CD14-positive monocyte (primary cell): ENCODE measurements at regions not wholly inside any gene's neighbourhood (a gene's known extent, or its start where the extent isn't known, plus 50 kb on each side); places are given as distances from the start of the nearest gene placed in this dataset.

Experiments
- DNase-seq, 3 donors: peaks; one replicate each; pipeline ENCODE4 v3.0.0-alpha.2; 2011 to 2022
- H2AFZ ChIP-seq: 2 replicates; pipeline ENCODE4 v1.6.0; 2012; ENCODE audit warnings: mild to moderate bottlenecking, low read depth, low read length, inconsistent platforms; ENCODE audit not compliant: insufficient read depth, poor library complexity, severe bottlenecking
- H3K27ac ChIP-seq, 2 donors: 1 replicate in 1 of 2; 2 replicates in 1 of 2; pipeline ENCODE4 v1.5.1; 2012 to 2013; ENCODE audit warnings: low read length in 2 of 2, control low read depth in 1 of 2, inconsistent platforms in 1 of 2, low read depth in 1 of 2, mild to moderate bottlenecking in 1 of 2
- H3K27me3 ChIP-seq, 2 donors: one replicate each; pipeline versions ENCODE4 v1.6.0 to v1.6.1; 2011 to 2013; ENCODE audit warnings: low read length in 2 of 2; ENCODE audit not compliant: control insufficient read depth in 2 of 2, insufficient read depth in 2 of 2
- H3K36me3 ChIP-seq, 2 donors: replicated peaks in 1 of 2; 1 replicate in 1 of 2; 2 replicates in 1 of 2; pipeline versions ENCODE4 v1.5.1 to v1.6.1; 2012 to 2013; ENCODE audit warnings: low read length in 2 of 2, control low read depth in 1 of 2, inconsistent platforms in 1 of 2, mild to moderate bottlenecking in 1 of 2; ENCODE audit not compliant: insufficient read depth in 2 of 2, control insufficient read depth in 1 of 2
- H3K4me1 ChIP-seq, 2 donors: 1 replicate in 1 of 2; 2 replicates in 1 of 2; pipeline versions ENCODE4 v1.5.1 to v1.6.1; 2012 to 2013; ENCODE audit warnings: low read length in 2 of 2, control low read depth in 1 of 2, inconsistent platforms in 1 of 2, mild to moderate bottlenecking in 1 of 2, moderate library complexity in 1 of 2; ENCODE audit not compliant: insufficient read depth in 2 of 2, control insufficient read depth in 1 of 2
- H3K4me2 ChIP-seq: replicated peaks from 2 replicates; pipeline ENCODE3; 2012; ENCODE audit warnings: low read length, moderate library complexity, mild to moderate bottlenecking; ENCODE audit not compliant: poor library complexity, severe bottlenecking; ENCODE audit errors: extremely low read depth
- H3K4me3 ChIP-seq, 3 experiments: fragments of 200-600 bp in 1 of 3; sonication (generic) in 1 of 3; replicated peaks in 1 of 3; 1 replicate in 2 of 3; 2 replicates in 1 of 3; pipeline ENCODE4 v1.5.1; 2011 to 2013; ENCODE audit warnings: low read length in 3 of 3, mild to moderate bottlenecking in 3 of 3, control low read depth in 2 of 3, low read depth in 2 of 3, inconsistent platforms in 1 of 3, moderate library complexity in 1 of 3
- H3K79me2 ChIP-seq: 2 replicates; pipeline ENCODE4 v1.6.0; 2012; ENCODE audit warnings: mild to moderate bottlenecking, control low read depth, inconsistent platforms, low read length, moderate library complexity; ENCODE audit not compliant: insufficient read depth
- H3K9ac ChIP-seq: 2 replicates; pipeline ENCODE4 v1.6.0; 2017; ENCODE audit warnings: low read length, mild to moderate bottlenecking; ENCODE audit not compliant: insufficient read depth, poor library complexity, severe bottlenecking
- H3K9me3 ChIP-seq, 2 donors: replicated peaks in 1 of 2; 1 replicate in 1 of 2; 2 replicates in 1 of 2; pipeline versions ENCODE4 v1.5.1 to v1.6.1; 2012 to 2013; ENCODE audit warnings: low read length in 2 of 2, control low read depth in 1 of 2; ENCODE audit not compliant: control insufficient read depth in 1 of 2, insufficient read depth in 1 of 2
- H4K20me1 ChIP-seq: 2 replicates; pipeline ENCODE4 v1.6.0; 2012; ENCODE audit warnings: mild to moderate bottlenecking, low read length, control low read depth, moderate library complexity; ENCODE audit not compliant: insufficient read depth
- H3K27ac Mint-ChIP-seq, 7 donors: one replicate each; pipeline ENCODE4 v1.8.0; 2020; ENCODE audit warnings: mild to moderate bottlenecking in 7 of 7, mixed read lengths in 7 of 7, moderate library complexity in 6 of 7, inconsistent platforms in 2 of 7
- H3K27me3 Mint-ChIP-seq, 3 donors: one replicate each; pipeline ENCODE4 v1.8.0; 2021 to 2022; ENCODE audit warnings: low read depth in 3 of 3, mild to moderate bottlenecking in 3 of 3, mixed read lengths in 3 of 3, moderate library complexity in 3 of 3, inconsistent platforms in 1 of 3
- H3K36me3 Mint-ChIP-seq, 2 donors: one replicate each; pipeline ENCODE4 v1.8.0; 2020; ENCODE audit warnings: mixed read lengths in 2 of 2, inconsistent platforms in 1 of 2, mild to moderate bottlenecking in 1 of 2
- H3K4me1 Mint-ChIP-seq: one replicate; pipeline ENCODE4 v1.8.0; 2020; ENCODE audit warnings: mild to moderate bottlenecking, mixed read lengths
- H3K4me3 Mint-ChIP-seq, 2 donors: one replicate each; pipeline ENCODE4 v1.8.0; 2020; ENCODE audit warnings: mild to moderate bottlenecking in 2 of 2, mixed read lengths in 2 of 2, moderate library complexity in 1 of 2
- H3K9me3 Mint-ChIP-seq, 7 donors: one replicate each; pipeline ENCODE4 v1.8.0; 2020 to 2022; ENCODE audit warnings: mixed read lengths in 7 of 7, mild to moderate bottlenecking in 6 of 7, moderate library complexity in 6 of 7, inconsistent platforms in 2 of 7
- CTCF ChIP-seq: fragments of 200-600 bp; IDR thresholded peaks from one replicate; pipeline ENCODE4 v1.8.0; 2022; ENCODE audit warnings: antibody characterized with exemption, mild to moderate bottlenecking
- WGBS: methylation state at CpG from one replicate; pipeline ENCODE4 v1.1.5; 2013; ENCODE audit warnings: missing lambda C conversion rate; ENCODE audit not compliant: insufficient coverage; 5-methylcytosine and 5-hydroxymethylcytosine counted together
- intact Hi-C, 2 donors: fragments of 100-400 bp; cut with micrococcal nuclease; formaldehyde crosslinking; loops; one replicate each; pipeline versions ENCODE4 v1.15.0 to v1.15.1; 2023

GRCh38 chr1:101290922-101291561 lies 54.2 kb downstream of the S1PR1 start:
- DNase-seq, result no peak
- peaks cover 34% of the 10 kb centered on the region for H3K4me1 Mint-ChIP-seq
- no peaks in the 10 kb centered on the region for H3K36me3 Mint-ChIP-seq
- WGBS, result 38% methylated on average over 1 of the region's 3 CpGs
- peak overlapping the region; percentile 51 to 77 for H3K4me3 Mint-ChIP-seq
- H3K36me3 ChIP-seq, result no peaks in the 10 kb centered on the region
- no peaks in the 10 kb centered on the region for H4K20me1 ChIP-seq
- H3K27ac Mint-ChIP-seq, result peak overlapping the region; percentile 78 to 94 (median 90)
- no peak for TF ChIP-seq CTCF
- H3K4me3 ChIP-seq, result peak overlapping the region in 2 of 3 experiments; percentile 10 to 56
- peak overlapping the region; percentile 59 for H3K4me2 ChIP-seq
- intact Hi-C loops, result loop anchor here in 1 of 2 donors (5.0 to 10.0 kb wide), 2 partner anchors 256 to 369 kb away; no protein-coding TSS in a partner anchor
- H2AFZ ChIP-seq, result peak overlapping the region; percentile 21
- H3K9ac ChIP-seq, result no peak overlapping the region
- H3K27ac ChIP-seq, result peak overlapping the region; percentile 42 to 73
- H3K9me3 ChIP-seq, result no peaks in the 10 kb centered on the region
- peaks cover 0 to 1% (median 0%) of the 10 kb centered on the region in 7 donors for H3K9me3 Mint-ChIP-seq
- no peaks in the 10 kb centered on the region for H3K79me2 ChIP-seq
- H3K4me1 ChIP-seq, result peaks cover 28 to 36% of the 10 kb centered on the region in 2 donors
- H3K27me3 ChIP-seq, result no peaks in the 10 kb centered on the region
- H3K27me3 Mint-ChIP-seq, result peaks cover 0 to 2% (median 0%) of the 10 kb centered on the region in 3 donors

- no peak for TF ChIP-seq CTCF
- peak; percentile 66 to 80 (median 74) for DNase-seq
- H3K4me2 ChIP-seq, result peak overlapping the region; percentile 59
- no peaks in the 10 kb centered on the region for H3K27me3 ChIP-seq
- Mint-ChIP-seq H3K4me1 (peaks cover 34% of the 10 kb centered on the region), H3K9me3 (peaks cover 0 to 1% (median 0%) of the 10 kb centered on the region in 7 donors), H3K4me3 (peak overlapping the region; percentile 51 to 77), H3K36me3 (no peaks in the 10 kb centered on the region), H3K27me3 (peaks cover 0 to 2% (median 0%) of the 10 kb centered on the region in 3 donors), H3K27ac (peak overlapping the region; percentile 78 to 94 (median 90))
- no peak overlapping the region for H3K9ac ChIP-seq
- peak overlapping the region in 2 of 3 experiments; percentile 10 to 56 for H3K4me3 ChIP-seq
- H3K4me1 ChIP-seq, result peaks cover 28 to 36% of the 10 kb centered on the region in 2 donors
- H2AFZ ChIP-seq, result peak overlapping the region; percentile 8
- H3K36me3 ChIP-seq, result no peaks in the 10 kb centered on the region
- H3K27ac ChIP-seq, result peak overlapping the region; percentile 42 to 73
- no peaks in the 10 kb centered on the region for H4K20me1 ChIP-seq
- H3K9me3 ChIP-seq, result no peaks in the 10 kb centered on the region
- H3K79me2 ChIP-seq, result no peaks in the 10 kb centered on the region
- intact Hi-C loops, result loop anchor here in 1 of 2 donors (5.0 to 10.0 kb wide), 2 partner anchors 257 to 369 kb away; no protein-coding TSS in a partner anchor
- 0% methylated on average over 2 of the region's 4 CpGs for WGBS
These were observed 55.0 kb downstream of the S1PR1 start for GRCh38 chr1:101291562-101292380.
